Smooth muscle cell (in vitro differentiated cells): ENCODE measurements at regions not wholly inside any gene's neighbourhood (a gene's known extent, or its start where the extent isn't known, plus 50 kb on each side); places are given as distances from the start of the nearest gene placed in this dataset.

ENCODE experiments used
- DNase-seq: peaks from one replicate; lab custom pipeline; 2025; ENCODE audit not compliant: unreplicated experiment; lab: John Stamatoyannopoulos, UW
- H2AFZ ChIP-seq: fragments of 200-600 bp; sonication (generic); 2 replicates; pipeline ENCODE4 v1.6.0; 2016; ENCODE audit warnings: antibody characterized with exemption, low read depth, mild to moderate bottlenecking
- H3F3A ChIP-seq: fragments of 200-600 bp; sonication (generic); 2 replicates; pipeline ENCODE4 v1.6.0; 2017; ENCODE audit warnings: antibody characterized with exemption, low read depth
- H3K27ac ChIP-seq: fragments of 200-600 bp; sonication (generic); 2 replicates; pipeline ENCODE4 v1.5.1; 2016; ENCODE audit warnings: low read depth, mild to moderate bottlenecking
- H3K27me3 ChIP-seq: fragments of 200-600 bp; sonication (generic); 2 replicates; pipeline ENCODE4 v1.6.1; 2016; ENCODE audit warnings: low read depth, mild to moderate bottlenecking
- H3K36me3 ChIP-seq: fragments of 200-600 bp; sonication (generic); 2 replicates; pipeline ENCODE4 v1.5.1; 2016; ENCODE audit warnings: low read depth
- H3K4me1 ChIP-seq: fragments of 200-600 bp; sonication (generic); 2 replicates; pipeline ENCODE4 v1.5.1; 2016; ENCODE audit warnings: low read depth
- H3K4me2 ChIP-seq: fragments of 200-600 bp; sonication (generic); 2 replicates; pipeline ENCODE4 v1.6.0; 2016; ENCODE audit warnings: mild to moderate bottlenecking
- H3K4me3 ChIP-seq: fragments of 200-600 bp; sonication (generic); 2 replicates; pipeline ENCODE4 v1.5.1; 2016; ENCODE audit warnings: mild to moderate bottlenecking
- H3K79me2 ChIP-seq: fragments of 200-600 bp; sonication (generic); 2 replicates; pipeline ENCODE4 v1.6.0; 2016; ENCODE audit warnings: low read depth, mild to moderate bottlenecking
- H3K9ac ChIP-seq: fragments of 200-600 bp; sonication (generic); 2 replicates; pipeline ENCODE4 v1.6.0; 2016; ENCODE audit warnings: low read depth
- H3K9me3 ChIP-seq: fragments of 200-600 bp; sonication (generic); replicated peaks from 2 replicates; pipeline ENCODE4 v1.5.1; 2016; ENCODE audit warnings: low read depth
- H4K20me1 ChIP-seq: fragments of 200-600 bp; sonication (generic); 2 replicates; pipeline ENCODE4 v1.6.0; 2016; ENCODE audit warnings: low read depth
- CTCF ChIP-seq: fragments of 200-600 bp; sonication (generic); IDR thresholded peaks from 2 replicates; pipeline ENCODE4 v1.5.1; 2017; ENCODE audit warnings: borderline replicate concordance, mild to moderate bottlenecking, antibody characterized with exemption; ENCODE audit not compliant: insufficient read depth, poor library complexity, severe bottlenecking
- WGBS: methylation state at CpG from one replicate; pipeline ENCODE4 v1.1.7; 2016; ENCODE audit warnings: low lambda C conversion rate; 5-methylcytosine and 5-hydroxymethylcytosine counted together

- Histone ChIP-seq H3K9ac (no peak overlapping the region), H3K27me3 (no peaks in the 10 kb centered on the region), H4K20me1 (no peaks in the 10 kb centered on the region), H3K27ac (peak overlapping the region; percentile 62), H3K79me2 (no peaks in the 10 kb centered on the region), H2AFZ (peak overlapping the region; percentile 77), H3K4me3 (no peak overlapping the region), H3K4me1 (no peaks in the 10 kb centered on the region), H3K4me2 (peak overlapping the region; percentile 9), H3K9me3 (no peaks in the 10 kb centered on the region), H3K36me3 (no peaks in the 10 kb centered on the region), H3F3A (no peaks in the 10 kb centered on the region)
- no peak for DNase-seq
- 53% methylated on average over 7 of the region's 7 CpGs for WGBS
- TF ChIP-seq CTCF: no peak
Observed at GRCh38 chr6:137780447-137781034, 86.5 kb upstream of the TNFAIP3 start.

- H3F3A ChIP-seq: no peaks in the 10 kb centered on the region
- 100% methylated on average over 3 of the region's 3 CpGs for WGBS
- no peaks in the 10 kb centered on the region for H3K4me1 ChIP-seq
- H3K27ac ChIP-seq: no peak overlapping the region
- H3K4me3 ChIP-seq: no peak overlapping the region
- H3K36me3 ChIP-seq: no peaks in the 10 kb centered on the region
- H3K9me3 ChIP-seq: no peaks in the 10 kb centered on the region
- TF ChIP-seq CTCF: no peak
- no peak overlapping the region for H2AFZ ChIP-seq
- no peak overlapping the region for H3K9ac ChIP-seq
- no peaks in the 10 kb centered on the region for H4K20me1 ChIP-seq
- H3K4me2 ChIP-seq: no peak overlapping the region
- DNase-seq: no peak
- no peaks in the 10 kb centered on the region for H3K27me3 ChIP-seq
- no peaks in the 10 kb centered on the region for H3K79me2 ChIP-seq
Observed at GRCh38 chr6:137781639-137782038, 85.4 kb upstream of the TNFAIP3 start.

GRCh38 chr6:137782166-137783039 lies 84.7 kb upstream of the TNFAIP3 start:
- Histone ChIP-seq H3K36me3 (no peaks in the 10 kb centered on the region), H3K4me1 (no peaks in the 10 kb centered on the region), H3K9me3 (no peaks in the 10 kb centered on the region), H3F3A (no peaks in the 10 kb centered on the region), H3K27me3 (no peaks in the 10 kb centered on the region), H3K4me2 (no peak overlapping the region), H4K20me1 (no peaks in the 10 kb centered on the region), H3K79me2 (no peaks in the 10 kb centered on the region), H3K27ac (no peak overlapping the region), H3K9ac (no peak overlapping the region), H2AFZ (peak overlapping the region; percentile 55), H3K4me3 (no peak overlapping the region)
- no peak for TF ChIP-seq CTCF
- WGBS: 90% methylated on average over 10 of the region's 10 CpGs
- no peak for DNase-seq
